Uterus (tissue), 2 donors: ENCODE measurements at regions not wholly inside any gene's neighbourhood (a gene's known extent, or its start where the extent isn't known, plus 50 kb on each side); places are given as distances from the start of the nearest gene placed in this dataset.

Source experiments
- CTCF ChIP-seq, 4 experiments: fragments of 200-600 bp in 2 of 4; fragments of 450-650 bp in 2 of 4; sonication (generic) in 2 of 4; IDR thresholded peaks; one replicate each; pipeline ENCODE4 v1.5.1; 2016 to 2019; ENCODE audit warnings: antibody characterized with exemption in 4 of 4, mild to moderate bottlenecking in 2 of 4, moderate library complexity in 1 of 4
- POLR2A ChIP-seq, 2 donors: fragments of 450-650 bp; IDR thresholded peaks; one replicate each; pipeline ENCODE4 v1.6.1; 2016; ENCODE audit warnings: antibody characterized with exemption in 2 of 2, mild to moderate bottlenecking in 1 of 2, moderate library complexity in 1 of 2

GRCh38 chr4:125641611-125642010, 326.9 kb downstream of the FAT4 start:
- TF ChIP-seq CTCF (IDR thresholded peaks at IDR 0.05) (no peak), POLR2A (IDR thresholded peaks at IDR 0.05) (no peak)
